ENCODE measurements at regions not wholly inside any gene's neighbourhood (a gene's known extent, or its start where the extent isn't known, plus 50 kb on each side); places are given as distances from the start of the nearest gene placed in this dataset.

- FAIRE-seq = no peak
Measured at GRCh38 chrX:104306180-104306579, 51.4 kb upstream of the ESX1 start.
